GM23248 (cell line): ENCODE measurements at regions not wholly inside any gene's neighbourhood (a gene's known extent, or its start where the extent isn't known, plus 50 kb on each side); places are given as distances from the start of the nearest gene placed in this dataset.

Experiments
- EZH2 ChIP-seq: fragments of 200-600 bp; sonication (generic); IDR thresholded peaks from 2 replicates; pipeline ENCODE4 v1.6.1; 2018; ENCODE audit warnings: antibody characterized with exemption, mild to moderate bottlenecking; ENCODE audit not compliant: insufficient read depth, poor library complexity, severe bottlenecking
- EZH2phosphoT487 ChIP-seq: fragments of 200-600 bp; sonication (generic); IDR thresholded peaks from 2 replicates; pipeline ENCODE4 v1.6.1; 2018; ENCODE audit warnings: antibody characterized with exemption, moderate library complexity, mild to moderate bottlenecking, low read depth; ENCODE audit not compliant: insufficient read depth

DNA sequence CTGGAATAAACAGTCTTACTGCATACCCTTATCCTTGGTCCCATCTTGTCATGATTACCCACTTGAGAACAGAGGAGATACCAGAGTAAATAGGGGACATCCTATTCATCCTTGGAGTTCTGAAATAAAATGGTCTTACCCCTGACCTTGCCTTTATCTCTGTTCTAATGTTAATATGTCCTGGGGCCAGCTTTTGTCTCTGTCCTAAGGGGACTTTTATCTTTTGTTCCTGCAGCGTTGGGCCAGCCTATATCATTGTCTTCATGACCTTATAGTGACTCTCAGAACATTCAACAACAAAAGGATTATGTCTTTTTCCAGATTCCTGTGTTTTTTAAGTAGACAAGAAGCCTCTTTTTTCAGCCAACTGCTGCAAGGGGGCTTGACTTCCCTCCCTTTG, 1057.5 kb downstream of the LRFN5 start:
- no peak for TF ChIP-seq EZH2phosphoT487
- no peak for TF ChIP-seq EZH2
